HCT116 (cell line): ENCODE measurements at regions not wholly inside any gene's neighbourhood (a gene's known extent, or its start where the extent isn't known, plus 50 kb on each side); places are given as distances from the start of the nearest gene placed in this dataset.

ENCODE experiments used
- ATAC-seq: fragments of 200-7000 bp; cut with Tn5 transposase; 2 replicates; pipeline ENCODE4 v1.9.1; 2020; ENCODE audit warnings: mild to moderate bottlenecking, moderate library complexity
- BruUV-seq: library from RNA; stranded (reverse); fragments of 400-500 nt; replicated peaks from 2 replicates; lab custom pipeline; 2021; lab: Mats Ljungman, UMichigan
- CTCF ChIA-PET: fragments of 300-600 bp; sonication (Branson Sonifier 250); formaldehyde crosslinking; loops from one replicate; lab custom pipeline; 2021; ENCODE audit warnings: antibody characterized with exemption; lab: Charles Lee
- POLR2A ChIA-PET: fragments of 300-600, 350-600 bp; sonication (Branson Sonifier 250); formaldehyde crosslinking; loops from one replicate; lab custom pipeline; 2021; ENCODE audit warnings: antibody characterized with exemption; lab: Charles Lee
- RAD21 ChIA-PET, 2 experiments: fragments of 300-600 bp; sonication (Branson Sonifier 250); formaldehyde crosslinking; loops; one replicate each; lab custom pipeline; 2023; ENCODE audit warnings: low total read pairs in 2 of 2; ENCODE audit not compliant: uncharacterized antibody in 2 of 2, unreplicated experiment in 2 of 2, low non-redundant PET in 1 of 2; lab: Charles Lee
- DNase-seq: peaks from one replicate; pipeline ENCODE4 v3.0.0-alpha.2; 2010; ENCODE audit warnings: low read depth, low spot score
- H2AFZ ChIP-seq: fragments of 200-600 bp; shearing (Covaris generic), sonication (generic); 2 replicates; pipeline ENCODE4 v1.6.1; 2017; ENCODE audit warnings: low read depth, mixed run types, mixed read lengths, antibody characterized with exemption, low read length; ENCODE audit not compliant: poor library complexity, severe bottlenecking
- H3K27ac ChIP-seq: 2 replicates; pipeline ENCODE4 v1.5.1; 2012; ENCODE audit warnings: low read depth, low read length
- H3K27me3 ChIP-seq: fragments of 200-600 bp; sonication (generic); 2 replicates; pipeline ENCODE4 v1.6.1; 2016; ENCODE audit warnings: mixed run types, low read length, mixed read lengths; ENCODE audit not compliant: insufficient read depth
- H3K36me3 ChIP-seq, 2 experiments: fragments of 200-500 bp in 1 of 2; fragments of 200-600 bp in 1 of 2; sonication (Bioruptor generic) in 1 of 2; sonication (generic) in 1 of 2; 2 replicates each; pipeline versions ENCODE4 v1.5.1 to v1.6.1; 2014 to 2016; ENCODE audit warnings: low read length in 2 of 2, inconsistent platforms in 1 of 2, mixed read lengths in 1 of 2, mixed run types in 1 of 2; ENCODE audit not compliant: insufficient read depth in 2 of 2, control insufficient read depth in 1 of 2
- H3K4me1 ChIP-seq, 2 experiments: fragments of 200-600 bp in 1 of 2; sonication (generic) in 1 of 2; 2 replicates each; pipeline versions ENCODE4 v1.5.1 to v1.6.1; 2012 to 2017; ENCODE audit warnings: low read length in 2 of 2, inconsistent platforms in 1 of 2, mild to moderate bottlenecking in 1 of 2, mixed read lengths in 1 of 2, mixed run types in 1 of 2, moderate library complexity in 1 of 2; ENCODE audit not compliant: insufficient read depth in 2 of 2, control insufficient read depth in 1 of 2
- H3K4me2 ChIP-seq: fragments of 200-600 bp; sonication (generic); 2 replicates; pipeline ENCODE4 v1.6.1; 2017; ENCODE audit warnings: mixed run types, low read length, mixed read lengths
- H3K4me3 ChIP-seq, 2 experiments: fragments of 200-600 bp in 1 of 2; sonication (generic) in 1 of 2; replicated peaks in 1 of 2; 2 replicates each; pipeline ENCODE4 v1.5.1; 2011 to 2016; ENCODE audit warnings: low read length in 2 of 2, control low read depth in 1 of 2, low read depth in 1 of 2, mild to moderate bottlenecking in 1 of 2, mixed read lengths in 1 of 2, mixed run types in 1 of 2
- H3K79me2 ChIP-seq: fragments of 200-600 bp; sonication (generic); 2 replicates; pipeline ENCODE4 v1.6.1; 2017; ENCODE audit warnings: mild to moderate bottlenecking, mixed run types, low read length, moderate library complexity, mixed read lengths; ENCODE audit not compliant: insufficient read depth
- H3K9ac ChIP-seq: fragments of 200-600 bp; sonication (generic); 2 replicates; pipeline ENCODE4 v1.6.1; 2016; ENCODE audit warnings: low read length, mixed read lengths
- H3K9me2 ChIP-seq: fragments of 200-600 bp; sonication (generic), shearing (Covaris generic); 2 replicates; pipeline ENCODE4 v1.6.1; 2017; ENCODE audit warnings: mixed run types, mild to moderate bottlenecking, moderate library complexity; ENCODE audit not compliant: insufficient read depth
- H3K9me3 ChIP-seq, 2 experiments: fragments of 200-500 bp in 1 of 2; fragments of 200-600 bp in 1 of 2; sonication (Bioruptor generic) in 1 of 2; sonication (generic) in 1 of 2; 2 replicates each; pipeline ENCODE4 v1.6.1; 2014 to 2017; ENCODE audit warnings: low read length in 2 of 2, mixed read lengths in 2 of 2, inconsistent platforms in 1 of 2, low read depth in 1 of 2, mild to moderate bottlenecking in 1 of 2, mixed run types in 1 of 2, moderate library complexity in 1 of 2; ENCODE audit not compliant: control insufficient read depth in 1 of 2, insufficient read depth in 1 of 2
- H4K20me1 ChIP-seq: fragments of 200-600 bp; sonication (generic), shearing (Covaris generic); 2 replicates; pipeline ENCODE4 v1.6.1; 2017; ENCODE audit warnings: mixed run types, mild to moderate bottlenecking, moderate library complexity; ENCODE audit not compliant: insufficient read depth
- CEBPB ChIP-seq: IDR thresholded peaks from 2 replicates; pipeline ENCODE4 v1.6.1; 2012; ENCODE audit warnings: low read depth
- FOSL1 ChIP-seq: IDR thresholded peaks from 2 replicates; pipeline ENCODE4 v1.6.1; 2012; ENCODE audit warnings: low read depth
- JUND ChIP-seq: IDR thresholded peaks from 2 replicates; pipeline ENCODE4 v1.6.1; 2012
- MAX ChIP-seq: IDR thresholded peaks from 2 replicates; pipeline ENCODE4 v1.6.1; 2012
- POLR2AphosphoS5 ChIP-seq: IDR thresholded peaks from 2 replicates; pipeline ENCODE4 v1.6.1; 2011; ENCODE audit warnings: mild to moderate bottlenecking, low read depth, low read length, moderate library complexity
- RAD21 ChIP-seq: IDR thresholded peaks from 2 replicates; pipeline ENCODE4 v1.6.1; 2012; ENCODE audit warnings: low read depth, mild to moderate bottlenecking
- SIN3A ChIP-seq: IDR thresholded peaks from 2 replicates; pipeline ENCODE4 v1.6.1; 2012; ENCODE audit warnings: low read depth
- SP1 ChIP-seq: IDR thresholded peaks from 2 replicates; pipeline ENCODE4 v1.6.1; 2012; ENCODE audit warnings: low read depth
- SRF ChIP-seq: IDR thresholded peaks from 2 replicates; pipeline ENCODE4 v1.6.1; 2012; ENCODE audit warnings: low read depth
- YY1 ChIP-seq: IDR thresholded peaks from 2 replicates; pipeline ENCODE4 v1.6.1; 2011; ENCODE audit warnings: low read length, low read depth, moderate library complexity, mild to moderate bottlenecking; ENCODE audit not compliant: insufficient replicate concordance; ENCODE audit errors: extremely low read depth
- ZBTB33 ChIP-seq: IDR thresholded peaks from 2 replicates; pipeline ENCODE4 v1.6.1; 2011; ENCODE audit warnings: mild to moderate bottlenecking, low read length, moderate library complexity; ENCODE audit not compliant: insufficient replicate concordance; ENCODE audit errors: extremely low read depth
- ZFX ChIP-seq: fragments of 450-650 bp; IDR thresholded peaks from 2 replicates; pipeline ENCODE4 v1.6.1; 2017
- ZNF274 ChIP-seq: fragments of 200-500 bp; sonication (Bioruptor generic); IDR thresholded peaks from 2 replicates; pipeline ENCODE4 v1.6.1; 2014; ENCODE audit warnings: mild to moderate bottlenecking, low read depth, low read length, inconsistent platforms
- intact Hi-C: fragments of 100-400 bp; cut with micrococcal nuclease; formaldehyde crosslinking; loops from 2 replicates; pipeline ENCODE4 v1.10.0; 2022

GRCh38 chr10:2790396-2791188, 276.8 kb upstream of the PFKP start:
- POLR2A ChIA-PET = no interaction called here
- no TSS peak for BruUV-seq

GRCh38 chr10:2786251-2786650, 281.1 kb upstream of the PFKP start:
- Histone ChIP-seq H3K9me3 (no peaks in the 10 kb centered on the region), H3K27me3 (no peaks in the 10 kb centered on the region), H3K9ac (no peak overlapping the region), H3K79me2 (no peaks in the 10 kb centered on the region), H2AFZ (no peak overlapping the region), H3K9me2 (no peaks in the 10 kb centered on the region), H3K4me1 (no peaks in the 10 kb centered on the region), H3K4me2 (no peak overlapping the region), H3K27ac (no peak overlapping the region), H3K4me3 (no peak overlapping the region), H3K36me3 (no peaks in the 10 kb centered on the region), H4K20me1 (no peaks in the 10 kb centered on the region)
- BruUV-seq = no TSS peak
- ATAC-seq (no peak), DNase-seq (no peak)
- ChIA-PET CTCF (no interaction called here), POLR2A (no interaction called here), RAD21 (no interaction called here)
- intact Hi-C loops = no loop called here
- TF ChIP-seq MAX = no peak
- TF ChIP-seq CEBPB = no peak
- TF ChIP-seq YY1 = no peak
- TF ChIP-seq ZNF274 = no peak
- TF ChIP-seq RAD21 = no peak
- no peak for TF ChIP-seq SP1
- no peak for TF ChIP-seq ZBTB33
- TF ChIP-seq ZFX = no peak
- TF ChIP-seq POLR2AphosphoS5 = no peak
- no peak for TF ChIP-seq FOSL1
- no peak for TF ChIP-seq SIN3A

More at GRCh38 chr10:2790396-2791188, 276.8 kb upstream of the PFKP start:
- CTCF ChIA-PET = no interaction called here
- TF ChIP-seq CEBPB = no peak
- no peak for TF ChIP-seq SRF
- TF ChIP-seq JUND = no peak
- no peak for TF ChIP-seq ZBTB33
- TF ChIP-seq, all 23 proteins: peak for 0
- no peaks in the 10 kb centered on the region for H3K36me3 ChIP-seq
- H3K27me3 ChIP-seq = no peaks in the 10 kb centered on the region
- RAD21 ChIA-PET = no interaction called here
- H3K4me1 ChIP-seq = no peaks in the 10 kb centered on the region
- H3K4me2 ChIP-seq = no peak overlapping the region
- intact Hi-C loops = no loop called here
- H3K9me3 ChIP-seq = no peaks in the 10 kb centered on the region
- no peaks in the 10 kb centered on the region for H3K9me2 ChIP-seq
- no peak overlapping the region for H3K9ac ChIP-seq
- DNase-seq = no peak
- H3K27ac ChIP-seq = no peak overlapping the region
- no peak overlapping the region for H3K4me3 ChIP-seq
- no peaks in the 10 kb centered on the region; the same call in 1 of the 2 replicates for H4K20me1 ChIP-seq
- no peak overlapping the region for H2AFZ ChIP-seq
- H3K79me2 ChIP-seq = no peaks in the 10 kb centered on the region
- no peak for ATAC-seq
